ENCODE measurements at regions not wholly inside any gene's neighbourhood (a gene's known extent, or its start where the extent isn't known, plus 50 kb on each side); places are given as distances from the start of the nearest gene placed in this dataset.

- Histone ChIP-seq H3K9ac (ENCODE audit: low read depth, low read length) (no peak overlapping the region), H3K4me3 (ENCODE audit: low read depth in 1 of 2, low read length in 2 of 2) (no peak overlapping the region), H3K4me2 (ENCODE audit: insufficient read depth, low read length) (no peak overlapping the region), H3K79me2 (ENCODE audit: insufficient read depth, low read length) (no peaks in the 10 kb centered on the region), H3K36me3 (ENCODE audit: insufficient read depth, low read length) (no peaks in the 10 kb centered on the region), H3K4me1 (ENCODE audit: insufficient read depth, low read length) (no peaks in the 10 kb centered on the region), H3K27me3 (ENCODE audit: insufficient read depth, low read length, poor library complexity) (no peaks in the 10 kb centered on the region), H3K9me3 (ENCODE audit: insufficient read depth, low read length, severe bottlenecking) (no peaks in the 10 kb centered on the region), H3K27ac (ENCODE audit: low read length) (no peak overlapping the region), H4K20me1 (ENCODE audit: insufficient read depth, low read length) (no peaks in the 10 kb centered on the region), H2AFZ (ENCODE audit: low read depth, low read length) (no peak overlapping the region)
- TF ChIP-seq, protein P1, sequence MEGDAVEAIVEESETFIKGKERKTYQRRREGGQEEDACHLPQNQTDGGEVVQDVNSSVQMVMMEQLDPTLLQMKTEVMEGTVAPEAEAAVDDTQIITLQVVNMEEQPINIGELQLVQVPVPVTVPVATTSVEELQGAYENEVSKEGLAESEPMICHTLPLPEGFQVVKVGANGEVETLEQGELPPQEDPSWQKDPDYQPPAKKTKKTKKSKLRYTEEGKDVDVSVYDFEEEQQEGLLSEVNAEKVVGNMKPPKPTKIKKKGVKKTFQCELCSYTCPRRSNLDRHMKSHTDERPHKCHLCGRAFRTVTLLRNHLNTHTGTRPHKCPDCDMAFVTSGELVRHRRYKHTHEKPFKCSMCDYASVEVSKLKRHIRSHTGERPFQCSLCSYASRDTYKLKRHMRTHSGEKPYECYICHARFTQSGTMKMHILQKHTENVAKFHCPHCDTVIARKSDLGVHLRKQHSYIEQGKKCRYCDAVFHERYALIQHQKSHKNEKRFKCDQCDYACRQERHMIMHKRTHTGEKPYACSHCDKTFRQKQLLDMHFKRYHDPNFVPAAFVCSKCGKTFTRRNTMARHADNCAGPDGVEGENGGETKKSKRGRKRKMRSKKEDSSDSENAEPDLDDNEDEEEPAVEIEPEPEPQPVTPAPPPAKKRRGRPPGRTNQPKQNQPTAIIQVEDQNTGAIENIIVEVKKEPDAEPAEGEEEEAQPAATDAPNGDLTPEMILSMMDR (IDR thresholded peaks at IDR 0.05; ENCODE audit: borderline replicate concordance, extremely low read depth, low read length, poor library complexity, severe bottlenecking), result no peak
- TF ChIP-seq EZH2 (IDR thresholded peaks at IDR 0.05; ENCODE audit: borderline replicate concordance, low read depth, low read length, severe bottlenecking), result no peak
- ATAC-seq (ENCODE audit: insufficient read depth, low read depth) (no peak), DNase-seq (no peak)
These were observed 359.4 kb downstream of the ZIC4 start for GRCh38 chr3:147046916-147047315.

- DNase-seq, result no peak
These were observed 367.9 kb downstream of the ZIC4 start for GRCh38 chr3:147038481-147038880.

DNA sequence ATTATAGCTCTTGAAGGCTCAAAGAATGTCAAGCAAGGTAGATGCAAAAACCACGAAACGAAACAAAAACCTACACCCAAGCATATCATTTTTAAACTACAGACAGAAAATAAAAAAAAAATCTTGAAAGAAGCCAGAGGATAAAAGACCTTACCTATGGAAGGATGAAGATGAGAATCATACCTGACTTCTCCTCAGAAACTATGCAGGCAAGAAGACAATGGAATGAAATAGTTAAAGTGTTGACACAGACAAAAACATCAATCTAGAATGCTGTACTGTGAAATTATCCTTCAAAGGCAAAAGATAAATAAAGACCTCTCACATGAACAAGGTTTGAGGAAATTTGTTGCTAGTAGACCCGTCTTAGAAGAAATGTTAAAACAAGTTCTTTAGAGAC, 372.0 kb downstream of the ZIC4 start:
- no peak overlapping the region for H2AFZ ChIP-seq (ENCODE audit: low read depth, low read length)
- H3K79me2 ChIP-seq (ENCODE audit: insufficient read depth, low read length), result no peaks in the 10 kb centered on the region
- no peak overlapping the region for H3K27ac ChIP-seq (ENCODE audit: low read length)
- TF ChIP-seq, protein P1 (IDR thresholded peaks at IDR 0.05; ENCODE audit: borderline replicate concordance, extremely low read depth, low read length, poor library complexity, severe bottlenecking), result no peak
- no peak for TF ChIP-seq EZH2 (IDR thresholded peaks at IDR 0.05; ENCODE audit: borderline replicate concordance, low read depth, low read length, severe bottlenecking)
- peaks cover 15% of the 10 kb centered on the region; the same call in 1 of the 2 replicates for H3K4me1 ChIP-seq (ENCODE audit: insufficient read depth, low read length)
- no peak overlapping the region for H3K4me3 ChIP-seq (ENCODE audit: low read depth in 1 of 2, low read length in 2 of 2)
- peaks cover 6% of the 10 kb centered on the region for H3K9me3 ChIP-seq (ENCODE audit: insufficient read depth, low read length, severe bottlenecking)
- H3K27me3 ChIP-seq (ENCODE audit: insufficient read depth, low read length, poor library complexity), result no peaks in the 10 kb centered on the region
- no peak for ATAC-seq (ENCODE audit: insufficient read depth, low read depth)
- no peak overlapping the region for H3K9ac ChIP-seq (ENCODE audit: low read depth, low read length)
- H3K36me3 ChIP-seq (ENCODE audit: insufficient read depth, low read length), result no peaks in the 10 kb centered on the region
- DNase-seq, result no peak
- no peak overlapping the region for H3K4me2 ChIP-seq (ENCODE audit: insufficient read depth, low read length)
- no peaks in the 10 kb centered on the region for H4K20me1 ChIP-seq (ENCODE audit: insufficient read depth, low read length)

More at GRCh38 chr3:147038481-147038880, 367.9 kb downstream of the ZIC4 start:
- Histone ChIP-seq H4K20me1 (ENCODE audit: insufficient read depth, low read length) (no peaks in the 10 kb centered on the region), H3K9me3 (ENCODE audit: insufficient read depth, low read length, severe bottlenecking) (peaks cover 6% of the 10 kb centered on the region), H3K79me2 (ENCODE audit: insufficient read depth, low read length) (no peaks in the 10 kb centered on the region), H3K4me3 (ENCODE audit: low read depth in 1 of 2, low read length in 2 of 2) (no peak overlapping the region), H3K4me2 (ENCODE audit: insufficient read depth, low read length) (no peak overlapping the region), H3K9ac (ENCODE audit: low read depth, low read length) (no peak overlapping the region), H3K36me3 (ENCODE audit: insufficient read depth, low read length) (no peaks in the 10 kb centered on the region), H3K27ac (ENCODE audit: low read length) (no peak overlapping the region), H2AFZ (ENCODE audit: low read depth, low read length) (no peak overlapping the region), H3K27me3 (ENCODE audit: insufficient read depth, low read length, poor library complexity) (no peaks in the 10 kb centered on the region), H3K4me1 (ENCODE audit: insufficient read depth, low read length) (no peaks in the 10 kb centered on the region)
- no peak for ATAC-seq (ENCODE audit: insufficient read depth, low read depth)
- TF ChIP-seq, protein P1 (IDR thresholded peaks at IDR 0.05; ENCODE audit: borderline replicate concordance, extremely low read depth, low read length, poor library complexity, severe bottlenecking), result no peak
- no peak for TF ChIP-seq EZH2 (IDR thresholded peaks at IDR 0.05; ENCODE audit: borderline replicate concordance, low read depth, low read length, severe bottlenecking)

GRCh38 chr3:147030274-147030673, 376.1 kb downstream of the ZIC4 start:
- H3K27me3 ChIP-seq (ENCODE audit: insufficient read depth, low read length, poor library complexity), result no peaks in the 10 kb centered on the region
- TF ChIP-seq, protein P1 (IDR thresholded peaks at IDR 0.05; ENCODE audit: borderline replicate concordance, extremely low read depth, low read length, poor library complexity, severe bottlenecking), result no peak
- no peak for TF ChIP-seq EZH2 (IDR thresholded peaks at IDR 0.05; ENCODE audit: borderline replicate concordance, low read depth, low read length, severe bottlenecking)
- H2AFZ ChIP-seq (ENCODE audit: low read depth, low read length), result no peak overlapping the region
- H3K79me2 ChIP-seq (ENCODE audit: insufficient read depth, low read length), result no peaks in the 10 kb centered on the region
- ATAC-seq (ENCODE audit: insufficient read depth, low read depth) (peak; percentile 44; the same call in 1 of the 3 replicates), DNase-seq (no peak)
- no peak overlapping the region for H3K27ac ChIP-seq (ENCODE audit: low read length)
- H3K9me3 ChIP-seq (ENCODE audit: insufficient read depth, low read length, severe bottlenecking), result peaks cover 6% of the 10 kb centered on the region
- no peak overlapping the region for H3K9ac ChIP-seq (ENCODE audit: low read depth, low read length)
- no peak overlapping the region for H3K4me2 ChIP-seq (ENCODE audit: insufficient read depth, low read length)
- no peak overlapping the region for H3K4me3 ChIP-seq (ENCODE audit: low read depth in 1 of 2, low read length in 2 of 2)
- H4K20me1 ChIP-seq (ENCODE audit: insufficient read depth, low read length), result no peaks in the 10 kb centered on the region
- no peaks in the 10 kb centered on the region for H3K36me3 ChIP-seq (ENCODE audit: insufficient read depth, low read length)
- peaks cover 15% of the 10 kb centered on the region; the same call in 1 of the 2 replicates for H3K4me1 ChIP-seq (ENCODE audit: insufficient read depth, low read length)
